NB4 (cell line): ENCODE measurements at regions not wholly inside any gene's neighbourhood (a gene's known extent, or its start where the extent isn't known, plus 50 kb on each side); places are given as distances from the start of the nearest gene placed in this dataset.

Source experiments
- POLR2A ChIP-seq: IDR thresholded peaks from 2 replicates; pipeline ENCODE4 v1.6.1; 2011; ENCODE audit warnings: mild to moderate bottlenecking; ENCODE audit not compliant: insufficient read length; ENCODE audit errors: extremely low read depth
- TF ChIP-seq, protein P1 (sequence below): IDR thresholded peaks from one replicate; pipeline ENCODE4 v1.5.1; 2012; ENCODE audit warnings: low read depth, low read length

DNA sequence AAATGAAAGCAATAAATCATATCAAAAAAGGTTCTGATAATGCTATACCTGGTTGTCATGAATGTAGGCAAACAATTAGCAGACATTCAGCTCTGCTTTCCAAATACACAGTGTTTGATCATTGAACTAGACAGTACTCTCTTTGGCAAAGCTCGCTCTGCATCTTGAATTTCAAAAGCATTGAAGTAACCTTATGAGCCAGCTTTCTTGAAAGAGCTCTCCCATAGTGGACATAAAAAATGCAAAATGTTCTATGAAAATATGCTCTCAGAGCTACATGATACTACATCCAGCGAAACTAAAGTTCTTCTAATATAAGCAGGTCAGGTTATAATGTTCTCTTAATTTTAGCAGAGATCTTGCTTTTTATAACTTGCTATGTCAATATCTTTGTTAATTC is 533.4 kb downstream of the CSNK1G3 start:
- no peak for TF ChIP-seq POLR2A
- TF ChIP-seq, protein P1, sequence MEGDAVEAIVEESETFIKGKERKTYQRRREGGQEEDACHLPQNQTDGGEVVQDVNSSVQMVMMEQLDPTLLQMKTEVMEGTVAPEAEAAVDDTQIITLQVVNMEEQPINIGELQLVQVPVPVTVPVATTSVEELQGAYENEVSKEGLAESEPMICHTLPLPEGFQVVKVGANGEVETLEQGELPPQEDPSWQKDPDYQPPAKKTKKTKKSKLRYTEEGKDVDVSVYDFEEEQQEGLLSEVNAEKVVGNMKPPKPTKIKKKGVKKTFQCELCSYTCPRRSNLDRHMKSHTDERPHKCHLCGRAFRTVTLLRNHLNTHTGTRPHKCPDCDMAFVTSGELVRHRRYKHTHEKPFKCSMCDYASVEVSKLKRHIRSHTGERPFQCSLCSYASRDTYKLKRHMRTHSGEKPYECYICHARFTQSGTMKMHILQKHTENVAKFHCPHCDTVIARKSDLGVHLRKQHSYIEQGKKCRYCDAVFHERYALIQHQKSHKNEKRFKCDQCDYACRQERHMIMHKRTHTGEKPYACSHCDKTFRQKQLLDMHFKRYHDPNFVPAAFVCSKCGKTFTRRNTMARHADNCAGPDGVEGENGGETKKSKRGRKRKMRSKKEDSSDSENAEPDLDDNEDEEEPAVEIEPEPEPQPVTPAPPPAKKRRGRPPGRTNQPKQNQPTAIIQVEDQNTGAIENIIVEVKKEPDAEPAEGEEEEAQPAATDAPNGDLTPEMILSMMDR, result no peak
